Vagina (tissue), 2 donors: ENCODE measurements at regions not wholly inside any gene's neighbourhood (a gene's known extent, or its start where the extent isn't known, plus 50 kb on each side); places are given as distances from the start of the nearest gene placed in this dataset.

Experiments
- POLR2AphosphoS5 ChIP-seq, 2 donors: sonication (generic); formaldehyde crosslinking; IDR thresholded peaks; one replicate each; pipeline ENCODE4 v1.9.0; 2017; ENCODE audit warnings: antibody characterized with exemption in 2 of 2, mild to moderate bottlenecking in 2 of 2, low read depth in 1 of 2; ENCODE audit not compliant: insufficient read depth in 1 of 2
- TF ChIP-seq, protein P1 (sequence below), 3 experiments: fragments of 450-650 bp in 2 of 3; fragments of 200-600 bp in 1 of 3; sonication (generic) in 1 of 3; IDR thresholded peaks; one replicate each; pipeline ENCODE4 v1.5.1; 2017 to 2019; ENCODE audit warnings: antibody characterized with exemption in 3 of 3, mild to moderate bottlenecking in 2 of 3, moderate library complexity in 2 of 3

DNA sequence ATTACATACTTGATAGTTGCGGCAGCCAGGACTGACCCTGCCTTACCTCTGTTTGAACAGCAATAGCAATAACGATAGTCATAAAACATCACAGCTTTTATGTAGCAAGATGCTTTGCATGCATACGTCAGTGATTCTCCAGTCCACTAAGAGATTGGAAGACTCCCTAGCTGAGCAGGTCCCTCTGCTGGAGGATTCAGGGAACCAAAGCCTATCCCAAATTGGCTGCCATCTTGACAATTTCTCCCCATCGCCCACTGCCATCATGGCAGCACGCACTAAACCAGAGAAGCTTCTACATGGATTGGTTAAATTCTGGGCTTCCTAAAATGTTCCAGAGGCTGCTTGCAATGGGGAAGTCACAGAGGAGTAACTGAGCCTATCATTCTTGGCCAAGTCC lies 360.6 kb upstream of the XYLT1 start:
- TF ChIP-seq, protein P1, sequence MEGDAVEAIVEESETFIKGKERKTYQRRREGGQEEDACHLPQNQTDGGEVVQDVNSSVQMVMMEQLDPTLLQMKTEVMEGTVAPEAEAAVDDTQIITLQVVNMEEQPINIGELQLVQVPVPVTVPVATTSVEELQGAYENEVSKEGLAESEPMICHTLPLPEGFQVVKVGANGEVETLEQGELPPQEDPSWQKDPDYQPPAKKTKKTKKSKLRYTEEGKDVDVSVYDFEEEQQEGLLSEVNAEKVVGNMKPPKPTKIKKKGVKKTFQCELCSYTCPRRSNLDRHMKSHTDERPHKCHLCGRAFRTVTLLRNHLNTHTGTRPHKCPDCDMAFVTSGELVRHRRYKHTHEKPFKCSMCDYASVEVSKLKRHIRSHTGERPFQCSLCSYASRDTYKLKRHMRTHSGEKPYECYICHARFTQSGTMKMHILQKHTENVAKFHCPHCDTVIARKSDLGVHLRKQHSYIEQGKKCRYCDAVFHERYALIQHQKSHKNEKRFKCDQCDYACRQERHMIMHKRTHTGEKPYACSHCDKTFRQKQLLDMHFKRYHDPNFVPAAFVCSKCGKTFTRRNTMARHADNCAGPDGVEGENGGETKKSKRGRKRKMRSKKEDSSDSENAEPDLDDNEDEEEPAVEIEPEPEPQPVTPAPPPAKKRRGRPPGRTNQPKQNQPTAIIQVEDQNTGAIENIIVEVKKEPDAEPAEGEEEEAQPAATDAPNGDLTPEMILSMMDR (IDR thresholded peaks at IDR 0.05), result no peak
- TF ChIP-seq POLR2AphosphoS5 (IDR thresholded peaks at IDR 0.05; ENCODE audit: insufficient read depth in 1 of 2, low read depth in 1 of 2), result no peak
